HG02870 (cell line): ENCODE measurements at regions not wholly inside any gene's neighbourhood (a gene's known extent, or its start where the extent isn't known, plus 50 kb on each side); places are given as distances from the start of the nearest gene placed in this dataset.

Experiments used
- ATAC-seq: cut with Tn5 transposase; IDR thresholded peaks from one replicate; pipeline ENCODE4 v1.9.1; 2021; ENCODE audit warnings: mild to moderate bottlenecking, moderate library complexity; ENCODE audit not compliant: unreplicated experiment

DNA sequence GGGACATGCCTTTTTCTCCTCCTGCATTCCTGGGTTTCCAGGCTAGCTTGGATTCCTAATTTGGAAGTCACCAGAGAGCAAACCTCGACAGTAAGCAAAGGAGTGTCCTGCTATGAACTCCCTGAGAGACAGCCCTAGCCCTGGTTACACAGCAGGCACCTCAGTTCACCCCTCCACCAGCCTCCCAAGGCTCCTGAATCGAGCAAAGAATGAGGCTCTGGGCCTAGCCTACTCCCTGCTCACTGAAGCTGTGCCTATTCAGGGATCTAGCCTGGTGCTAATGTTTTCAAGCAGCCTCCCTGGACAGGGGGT, 66.7 kb upstream of the RMDN2 start:
- ATAC-seq = no peak

DNA sequence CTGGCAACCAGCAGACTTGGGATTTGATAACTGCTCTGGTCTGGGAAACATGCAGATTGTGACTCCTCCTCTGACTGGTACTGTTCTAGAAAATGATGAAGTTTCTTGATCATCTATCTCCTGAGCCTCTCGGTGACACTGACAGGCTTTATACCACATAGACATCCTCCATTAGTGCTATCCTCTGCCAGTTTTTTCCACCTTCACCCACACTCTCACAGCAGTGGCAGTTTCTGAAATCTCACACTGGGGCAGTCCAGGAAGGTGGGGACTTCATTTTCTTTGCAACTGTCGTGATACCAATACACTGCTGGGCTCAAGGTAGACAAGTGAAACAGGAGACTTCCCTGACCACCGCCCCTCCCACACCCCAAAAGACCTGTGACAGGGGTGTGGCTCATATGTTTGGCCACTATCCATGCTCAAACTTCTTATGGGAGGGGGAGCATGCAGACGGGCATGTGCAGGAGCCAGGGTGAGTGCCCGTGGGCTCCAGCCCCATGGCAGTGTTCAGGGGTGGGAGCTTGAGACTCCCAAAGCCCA, 66.3 kb upstream of the RMDN2 start:
- ATAC-seq = no peak

DNA sequence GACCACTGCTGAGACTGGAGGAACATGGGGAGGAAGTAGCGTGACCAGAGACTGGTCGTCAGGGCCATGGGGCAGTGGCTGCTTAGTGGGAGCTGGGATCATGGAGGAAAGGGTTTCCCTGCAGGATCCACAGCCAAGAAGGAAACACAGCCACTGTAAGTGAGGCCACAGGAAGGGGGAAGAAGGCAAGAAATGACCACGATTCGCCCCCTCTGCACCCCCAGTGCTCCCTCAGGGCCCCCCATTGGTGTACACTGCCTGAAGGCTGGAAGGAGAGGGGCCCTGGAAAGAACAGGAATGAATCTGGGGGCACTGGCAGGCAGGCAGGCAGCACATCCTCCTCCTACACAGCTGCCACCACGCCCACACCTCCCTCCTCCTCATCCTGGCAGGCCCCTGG, 62.5 kb upstream of the RMDN2 start:
- ATAC-seq = no peak

DNA sequence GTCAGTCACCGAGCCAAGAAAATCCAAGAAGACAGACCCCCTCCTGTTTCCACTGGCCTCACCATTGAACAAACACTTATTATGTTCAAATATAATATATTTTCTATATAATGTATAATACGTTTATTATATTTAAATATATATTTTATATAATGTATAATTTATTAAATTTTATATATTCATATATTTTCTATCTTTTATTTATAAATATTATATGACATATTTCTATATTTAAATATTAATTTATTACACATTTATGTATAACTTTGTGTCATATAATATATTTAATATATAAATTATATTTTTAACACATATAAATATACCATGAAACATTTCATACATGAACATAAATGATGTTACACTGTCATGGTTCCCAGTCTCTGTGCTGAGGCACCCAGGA, 60.9 kb upstream of the RMDN2 start:
- ATAC-seq = no peak

DNA sequence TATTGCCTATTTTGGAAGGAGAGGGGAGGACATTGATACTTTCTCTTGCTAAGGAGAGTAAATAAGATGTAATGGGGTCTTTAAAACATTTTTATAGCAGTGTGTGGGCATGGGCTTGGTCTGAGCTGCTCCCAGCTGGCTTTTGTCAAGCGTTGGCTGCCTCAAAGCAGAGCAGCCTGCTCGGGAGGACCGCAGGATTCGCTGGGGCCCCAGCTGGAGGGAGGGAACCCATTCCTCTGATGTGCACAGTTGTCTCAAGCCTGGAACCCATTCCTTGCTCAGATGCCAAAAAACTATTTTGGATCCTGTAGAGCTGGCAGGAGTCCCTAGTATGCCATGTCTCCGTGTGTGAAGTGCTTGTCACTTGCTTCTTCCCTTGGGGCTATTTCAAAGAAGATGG, 59.4 kb upstream of the RMDN2 start:
- ATAC-seq = no peak

DNA sequence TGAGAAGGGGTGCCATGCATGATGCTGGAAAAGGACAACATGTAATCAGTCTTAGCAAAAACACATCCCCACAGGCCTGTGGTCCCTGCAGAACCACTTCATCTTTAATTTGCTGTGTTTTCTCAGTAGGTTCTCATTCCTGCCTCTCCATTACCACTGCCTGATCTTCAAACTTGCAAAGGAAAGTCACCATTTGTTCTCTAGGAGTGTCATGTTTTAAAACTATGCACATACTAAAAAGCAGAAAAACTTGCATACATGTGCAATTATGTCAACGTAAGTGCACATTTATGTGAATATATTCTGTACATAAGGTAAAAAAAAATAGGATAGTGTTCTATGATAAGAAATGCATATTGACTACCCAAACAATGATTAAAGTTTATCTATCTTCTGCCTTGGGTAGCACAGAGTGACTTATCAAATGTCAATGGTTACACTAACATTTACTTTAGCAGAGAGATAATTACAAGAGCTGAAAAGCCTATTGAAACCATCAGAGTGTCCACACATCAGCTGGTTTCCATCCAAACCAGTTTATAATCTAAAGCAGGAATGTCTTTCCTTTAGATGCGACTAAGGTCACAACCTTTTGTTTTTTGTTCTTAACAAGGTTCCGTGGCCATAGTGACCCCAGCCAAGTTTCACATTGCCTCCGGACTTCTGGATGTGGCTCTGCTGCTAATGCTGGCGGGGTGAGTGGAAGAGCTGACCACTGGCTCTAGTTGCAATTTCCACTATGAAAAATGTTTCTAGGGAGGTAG, 58.7 kb upstream of the RMDN2 start:
- ATAC-seq = no peak

DNA sequence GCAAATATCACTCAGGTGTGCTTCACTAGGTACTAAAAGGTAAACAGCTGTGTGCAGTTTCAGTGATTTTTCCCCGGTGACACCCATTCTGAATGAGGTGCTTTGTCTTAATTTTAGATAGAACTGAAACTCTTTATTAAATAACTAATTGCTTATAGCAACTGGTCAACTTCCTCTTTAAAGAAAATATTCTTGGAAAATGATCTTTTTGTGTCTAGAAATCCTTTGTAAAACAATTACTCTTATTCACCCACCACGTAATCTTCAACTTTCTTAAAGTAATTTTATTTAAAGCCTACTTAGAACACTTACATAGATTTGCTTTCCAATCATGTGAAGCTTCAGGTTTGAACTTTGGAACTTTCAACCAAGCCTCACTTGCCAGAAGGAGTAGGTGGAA, 57.9 kb upstream of the RMDN2 start:
- no peak for ATAC-seq

DNA sequence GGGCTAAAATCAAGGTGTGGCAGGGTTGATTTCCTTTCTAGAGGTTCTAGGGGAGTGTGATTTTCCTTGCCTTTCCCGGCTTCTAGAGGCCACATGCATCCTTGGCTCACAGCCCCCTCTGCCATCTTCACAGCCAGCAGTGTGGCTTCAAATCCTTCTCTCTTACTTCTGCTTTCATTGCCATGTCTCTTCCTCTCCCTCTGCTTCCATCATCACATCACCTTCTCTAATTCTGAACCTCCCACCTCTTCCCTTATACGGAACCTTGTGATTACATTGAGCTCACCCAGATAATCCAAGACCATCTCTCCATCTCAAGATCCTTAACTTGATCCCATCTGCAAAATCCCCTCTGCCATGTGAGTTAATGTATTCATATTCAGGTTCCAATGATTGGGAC, 56.2 kb upstream of the RMDN2 start:
- no peak for ATAC-seq

DNA sequence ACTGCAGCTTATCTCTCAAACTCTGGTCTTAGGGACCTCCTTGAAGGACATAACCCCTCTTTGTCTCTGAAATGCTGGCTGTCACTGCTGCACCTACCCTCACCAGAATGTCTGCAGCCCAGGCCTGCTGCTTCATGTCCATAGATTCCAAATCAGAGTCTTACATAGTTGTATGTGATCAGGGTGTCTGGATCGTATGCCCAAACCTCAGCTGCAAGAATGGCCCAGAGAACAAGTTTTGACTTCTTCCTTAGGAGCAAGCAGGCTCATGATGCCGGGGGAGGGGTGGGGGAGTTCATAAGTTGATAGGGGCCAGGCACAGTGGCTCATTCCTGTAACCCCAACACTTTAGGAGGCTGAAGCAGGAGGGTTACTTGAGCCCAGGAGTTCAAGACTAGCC, 55.8 kb upstream of the RMDN2 start:
- ATAC-seq = no peak

DNA sequence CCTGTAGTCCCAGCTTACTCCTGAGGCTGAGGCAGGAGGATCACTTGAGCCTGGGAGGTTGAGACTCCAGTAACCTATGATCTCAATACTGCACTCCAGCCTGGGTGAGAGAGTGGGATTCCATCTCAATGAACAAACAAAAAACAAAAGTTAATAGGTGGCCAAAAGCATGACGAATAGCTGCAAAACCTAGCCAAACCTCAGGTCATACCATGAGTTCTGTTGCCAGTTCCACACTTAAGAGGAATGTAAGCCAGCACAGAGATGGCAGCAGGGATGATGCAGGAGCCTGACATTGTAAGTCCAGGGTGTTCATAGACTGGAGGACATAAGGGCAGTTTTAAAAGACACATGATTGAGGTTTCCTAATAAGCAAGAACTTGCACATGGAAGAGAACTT, 55.3 kb upstream of the RMDN2 start:
- ATAC-seq = no peak

DNA sequence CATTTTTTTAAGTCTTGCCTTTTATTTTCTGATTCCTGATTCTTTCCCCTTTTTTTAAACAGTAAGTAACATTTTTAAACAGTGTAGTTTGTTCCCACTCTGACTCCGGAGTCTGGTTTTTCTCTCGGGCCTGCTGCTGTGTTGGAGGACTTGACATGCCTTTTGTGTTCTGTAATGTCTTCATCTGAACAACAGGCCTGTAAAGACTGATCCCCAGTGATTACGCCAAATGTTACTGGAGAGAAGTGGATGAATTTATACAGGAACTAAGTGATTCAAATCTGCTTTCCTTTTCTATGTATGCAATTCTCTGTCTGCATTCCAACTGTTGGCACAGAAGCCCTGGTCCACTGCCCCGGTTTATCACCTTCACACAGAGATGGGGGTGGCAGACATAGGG, 54.3 kb upstream of the RMDN2 start:
- no peak for ATAC-seq

DNA sequence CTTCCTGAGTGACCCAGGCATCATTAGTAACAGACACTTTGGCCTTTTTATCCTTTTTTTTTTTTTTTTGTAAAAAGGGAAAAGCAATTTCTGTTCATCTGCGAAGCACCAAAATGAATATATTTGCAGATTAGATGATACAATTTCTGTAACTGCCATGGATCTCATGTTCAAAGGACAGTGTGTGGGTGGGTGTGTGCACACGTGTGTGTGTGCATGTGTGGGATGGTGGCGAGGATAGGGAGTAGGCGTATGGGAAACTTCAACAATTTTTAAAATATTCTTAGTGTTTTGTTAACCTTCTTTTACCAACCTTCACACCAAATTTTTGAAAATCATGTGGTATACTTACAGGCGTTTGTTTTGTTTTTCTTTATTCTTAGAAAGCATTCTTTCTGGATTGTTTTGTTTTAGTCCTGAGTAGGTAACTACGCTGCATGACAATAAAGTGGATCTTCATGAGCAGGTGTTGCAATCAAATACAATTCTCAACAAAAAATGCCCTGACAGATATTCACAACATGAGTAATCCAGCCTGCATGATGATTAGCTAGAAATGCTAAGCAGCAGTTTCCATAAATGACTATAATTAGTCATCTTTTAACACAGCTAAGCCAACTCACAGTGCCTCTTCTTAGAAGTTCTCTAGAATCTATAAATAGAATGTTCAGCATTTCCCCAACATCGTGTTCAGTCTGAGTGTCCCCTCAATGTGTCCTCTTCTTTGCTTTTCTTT, 53.5 kb upstream of the RMDN2 start:
- peak; percentile 66 for ATAC-seq

DNA sequence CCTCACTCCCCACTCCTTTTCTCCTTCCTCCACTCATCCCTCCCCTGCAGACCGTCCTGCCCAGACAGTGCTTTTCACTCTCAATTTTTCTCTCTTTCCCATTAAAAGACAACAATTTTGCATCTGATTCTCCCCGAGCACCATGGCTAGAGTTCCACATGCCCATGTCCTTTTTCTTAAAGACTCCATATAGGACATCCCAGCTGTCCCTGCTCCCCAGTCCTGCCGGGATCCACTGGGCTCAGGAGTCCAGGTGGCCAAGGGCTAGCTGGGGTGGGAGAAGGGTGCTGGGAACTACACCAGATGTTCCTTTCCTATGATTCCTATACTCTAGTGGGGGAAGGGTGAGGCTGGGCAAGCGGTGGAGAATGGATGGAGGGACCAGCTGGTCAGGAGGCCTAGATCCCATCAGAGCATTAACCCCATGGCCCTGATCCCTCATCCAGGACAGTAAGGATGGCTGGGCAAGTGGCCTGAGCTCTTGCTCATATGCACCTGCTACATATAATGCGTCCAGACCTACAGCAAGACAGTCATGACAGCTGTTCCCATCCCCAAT, 52.8 kb upstream of the RMDN2 start:
- ATAC-seq = no peak

DNA sequence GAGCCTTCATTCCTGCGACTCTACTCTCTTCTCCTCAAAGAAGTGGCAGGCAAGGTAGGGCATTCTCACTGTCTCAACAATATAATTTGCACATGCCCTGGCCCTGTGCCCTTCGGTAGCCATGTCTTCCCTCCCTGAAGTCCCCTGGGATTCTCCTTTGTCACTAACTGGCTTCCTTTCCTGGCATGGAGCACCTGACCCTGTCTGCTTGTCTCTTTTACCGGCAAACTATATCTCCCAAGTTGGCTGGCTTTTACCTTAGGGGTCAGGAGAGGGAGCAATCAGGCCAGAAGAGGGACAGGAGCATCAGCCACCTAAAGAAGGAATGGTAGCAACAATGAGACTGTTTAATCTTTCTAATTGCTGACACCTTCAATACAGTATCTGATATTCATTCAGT, 51.9 kb upstream of the RMDN2 start:
- ATAC-seq = no peak

DNA sequence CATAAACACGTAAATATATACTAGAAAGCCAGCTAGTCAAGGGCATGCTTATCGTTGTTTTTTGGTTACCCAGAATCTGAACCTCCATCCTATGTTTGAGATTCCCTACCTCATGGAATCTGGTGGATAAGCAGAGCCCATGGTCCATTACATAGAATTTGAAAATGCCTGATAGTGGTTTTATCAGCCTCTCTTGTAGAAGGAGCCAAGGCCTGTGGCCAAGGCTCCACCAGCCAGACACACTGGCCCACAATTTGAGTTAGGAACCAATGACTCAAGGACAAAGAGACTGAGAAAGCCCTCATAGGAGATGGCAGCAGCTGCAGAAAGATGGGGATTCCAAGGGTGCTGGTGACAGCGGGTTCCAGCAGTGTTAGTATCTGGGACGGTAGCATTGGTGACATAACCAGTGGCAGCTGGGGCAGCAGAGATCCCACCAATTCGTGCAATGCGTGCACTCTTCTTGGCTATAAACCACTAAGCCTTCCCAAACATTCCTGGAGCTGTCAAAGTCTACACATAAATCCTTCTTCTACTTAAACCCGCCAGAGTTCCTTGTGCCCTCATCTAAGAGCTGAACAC, 51.2 kb upstream of the RMDN2 start:
- ATAC-seq = no peak

DNA sequence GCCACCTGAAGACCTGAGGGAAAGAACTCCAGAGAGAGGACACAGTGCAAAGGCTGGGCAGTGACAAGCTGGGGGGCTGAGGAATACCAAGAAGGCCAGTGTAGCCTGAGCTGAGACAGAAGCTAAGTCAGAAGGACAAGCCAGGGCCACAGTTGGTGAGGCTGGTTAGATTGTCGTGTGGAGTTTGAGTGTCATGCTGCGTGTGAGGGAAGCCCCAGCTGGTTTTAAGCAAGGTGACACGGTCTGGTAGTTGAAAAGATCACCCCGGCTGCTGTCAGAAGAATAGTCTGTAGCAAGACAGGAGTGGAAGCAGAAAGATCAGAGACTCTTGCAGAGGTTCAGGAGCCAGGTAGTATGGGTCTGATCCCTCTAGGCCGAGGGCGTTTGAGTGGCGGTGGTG, 50.6 kb upstream of the RMDN2 start:
- peak; percentile 53 for ATAC-seq
